Liver (tissue), 8 donors: ENCODE measurements at regions not wholly inside any gene's neighbourhood (a gene's known extent, or its start where the extent isn't known, plus 50 kb on each side); places are given as distances from the start of the nearest gene placed in this dataset.

Experiments used
- DNase-seq: peaks from one replicate; pipeline ENCODE4 v3.0.0-alpha.2; 2017; ENCODE audit warnings: low spot score
- H3K27ac ChIP-seq, 2 donors: one replicate each; pipeline ENCODE4 v1.7.0; 2013; ENCODE audit warnings: inconsistent platforms in 2 of 2, low read length in 2 of 2, control low read depth in 1 of 2, low read depth in 1 of 2, mild to moderate bottlenecking in 1 of 2
- H3K27me3 ChIP-seq, 4 donors: one replicate each; pipeline versions ENCODE4 v1.6.1 to v1.7.0; 2013; ENCODE audit warnings: low read length in 3 of 4, inconsistent platforms in 1 of 4, mild to moderate bottlenecking in 1 of 4, moderate library complexity in 1 of 4; ENCODE audit not compliant: control insufficient read depth in 4 of 4, insufficient read depth in 4 of 4
- H3K36me3 ChIP-seq, 4 donors: one replicate each; pipeline versions ENCODE4 v1.6.1 to v1.7.0; 2013; ENCODE audit warnings: low read length in 3 of 4, mild to moderate bottlenecking in 3 of 4, low read depth in 1 of 4, moderate library complexity in 1 of 4; ENCODE audit not compliant: control insufficient read depth in 4 of 4, insufficient read depth in 3 of 4
- H3K4me1 ChIP-seq, 4 donors: one replicate each; pipeline versions ENCODE4 v1.6.1 to v1.7.0; 2013; ENCODE audit warnings: low read length in 3 of 4, mild to moderate bottlenecking in 3 of 4, moderate library complexity in 1 of 4; ENCODE audit not compliant: control insufficient read depth in 4 of 4, insufficient read depth in 4 of 4
- H3K4me3 ChIP-seq, 3 donors: one replicate each; pipeline versions ENCODE4 v1.6.1 to v1.7.0; 2013; ENCODE audit warnings: low read length in 3 of 3, control low read depth in 1 of 3, low read depth in 1 of 3, mild to moderate bottlenecking in 1 of 3
- H3K9ac ChIP-seq, 2 donors: one replicate each; pipeline ENCODE4 v1.7.0; 2013; ENCODE audit warnings: low read length in 2 of 2, mild to moderate bottlenecking in 2 of 2, moderate library complexity in 2 of 2, control low read depth in 1 of 2, low read depth in 1 of 2
- H3K9me3 ChIP-seq, 4 donors: one replicate each; pipeline versions ENCODE4 v1.6.1 to v1.7.0; 2013; ENCODE audit warnings: low read length in 3 of 4; ENCODE audit not compliant: control insufficient read depth in 4 of 4
- CTCF ChIP-seq: fragments of 150-350 bp; IDR thresholded peaks from 2 replicates; pipeline ENCODE4 v1.5.1; 2017; ENCODE audit warnings: improper control_type of control experiment, low read depth, low read length; ENCODE audit not compliant: missing input control
- EGR1 ChIP-seq, 2 donors: IDR thresholded peaks; 2 replicates each; pipeline ENCODE4 v1.6.1; 2016 to 2018; ENCODE audit warnings: antibody characterized with exemption in 2 of 2, low read depth in 2 of 2
- FOXA1 ChIP-seq: IDR thresholded peaks from 2 replicates; pipeline ENCODE4 v1.6.1; 2016; ENCODE audit warnings: antibody characterized with exemption
- FOXA2 ChIP-seq: IDR thresholded peaks from 2 replicates; pipeline ENCODE4 v1.6.1; 2016; ENCODE audit warnings: antibody characterized with exemption
- GABPA ChIP-seq, 2 donors: IDR thresholded peaks in 1 of 2; conservative IDR thresholded peaks in 1 of 2; 2 replicates each; pipeline ENCODE4 v1.6.1; 2016; ENCODE audit warnings: antibody characterized with exemption in 2 of 2, mild to moderate bottlenecking in 1 of 2, moderate library complexity in 1 of 2
- HNF4A ChIP-seq, 2 donors: conservative IDR thresholded peaks; 2 replicates each; pipeline ENCODE4 v1.6.1; 2016; ENCODE audit warnings: antibody characterized with exemption in 2 of 2, mild to moderate bottlenecking in 2 of 2
- HNF4G ChIP-seq: IDR thresholded peaks from 2 replicates; pipeline ENCODE4 v1.6.1; 2016; ENCODE audit warnings: antibody characterized with exemption
- JUND ChIP-seq, 2 donors: IDR thresholded peaks; 2 replicates each; pipeline ENCODE4 v1.6.1; 2016; ENCODE audit warnings: antibody characterized with exemption in 2 of 2
- SP1 ChIP-seq: IDR thresholded peaks from 2 replicates; pipeline ENCODE4 v1.6.1; 2018; ENCODE audit warnings: antibody characterized with exemption, mild to moderate bottlenecking
- TAF1 ChIP-seq: conservative IDR thresholded peaks from 2 replicates; pipeline ENCODE4 v1.6.1; 2016; ENCODE audit warnings: antibody characterized with exemption, mild to moderate bottlenecking
- YY1 ChIP-seq: IDR thresholded peaks from 2 replicates; pipeline ENCODE4 v1.6.1; 2016; ENCODE audit warnings: antibody characterized with exemption, mild to moderate bottlenecking
- WGBS: extraction: QIAGEN DNeasy Blood & Tissue Kit; methylation state at CpG from one replicate; pipeline ENCODE4 v1.1.7; 2013; 5-methylcytosine and 5-hydroxymethylcytosine counted together
- TF ChIP-seq, protein P1 (sequence below): IDR thresholded peaks from 2 replicates; pipeline ENCODE4 v1.6.1; 2016; ENCODE audit warnings: antibody characterized with exemption
- donor health status: healthy.
- donor health status: healthy.
- donor health status: healthy.
- donor health status: healthy.
- donor health status: healthy.

DNA sequence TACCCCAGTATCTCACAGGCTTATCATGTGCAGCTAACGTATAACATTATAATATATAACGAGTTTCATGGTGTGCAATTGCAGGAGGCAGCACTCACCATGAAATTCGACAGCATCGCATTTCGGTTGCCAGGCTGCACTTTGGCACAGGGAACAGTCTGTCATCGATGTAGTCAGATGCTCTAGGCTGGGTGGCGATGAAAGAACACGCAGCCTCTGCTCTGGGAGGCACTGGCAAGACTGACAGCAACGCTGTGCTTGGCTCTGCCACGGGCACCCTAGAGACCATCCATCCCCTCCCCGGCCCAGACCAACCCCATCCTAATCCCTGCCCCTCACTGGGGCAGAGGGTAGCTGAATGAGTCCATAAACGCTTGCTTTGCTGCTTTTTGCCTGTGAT lies 290.8 kb downstream of the MED10 start (continued):
- TF ChIP-seq YY1 (no peak), CTCF (no peak)

GRCh38 chr5:6086871-6087270 lies 291.5 kb downstream of the MED10 start:
- H3K36me3 ChIP-seq, result no peaks in the 10 kb centered on the region
- no peak for DNase-seq
- no peak overlapping the region for H3K27ac ChIP-seq
- H3K4me1 ChIP-seq, result no peaks in the 10 kb centered on the region
- H3K9ac ChIP-seq, result no peak overlapping the region
- no peak for TF ChIP-seq GABPA (IDR thresholded peaks at IDR 0.05 in 1 of 2, conservative IDR thresholded peaks at IDR 0.05 in 1 of 2)
- no peak for TF ChIP-seq SP1
- TF ChIP-seq, protein P1, sequence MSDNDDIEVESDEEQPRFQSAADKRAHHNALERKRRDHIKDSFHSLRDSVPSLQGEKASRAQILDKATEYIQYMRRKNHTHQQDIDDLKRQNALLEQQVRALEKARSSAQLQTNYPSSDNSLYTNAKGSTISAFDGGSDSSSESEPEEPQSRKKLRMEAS, result no peak
- no peak for TF ChIP-seq FOXA1
- no peak for TF ChIP-seq TAF1
- TF ChIP-seq CTCF, result no peak
- H3K4me3 ChIP-seq, result no peak overlapping the region
- 96% methylated on average over 4 of the region's 4 CpGs for WGBS
- H3K9me3 ChIP-seq, result no peaks in the 10 kb centered on the region
- no peaks in the 10 kb centered on the region for H3K27me3 ChIP-seq

DNA sequence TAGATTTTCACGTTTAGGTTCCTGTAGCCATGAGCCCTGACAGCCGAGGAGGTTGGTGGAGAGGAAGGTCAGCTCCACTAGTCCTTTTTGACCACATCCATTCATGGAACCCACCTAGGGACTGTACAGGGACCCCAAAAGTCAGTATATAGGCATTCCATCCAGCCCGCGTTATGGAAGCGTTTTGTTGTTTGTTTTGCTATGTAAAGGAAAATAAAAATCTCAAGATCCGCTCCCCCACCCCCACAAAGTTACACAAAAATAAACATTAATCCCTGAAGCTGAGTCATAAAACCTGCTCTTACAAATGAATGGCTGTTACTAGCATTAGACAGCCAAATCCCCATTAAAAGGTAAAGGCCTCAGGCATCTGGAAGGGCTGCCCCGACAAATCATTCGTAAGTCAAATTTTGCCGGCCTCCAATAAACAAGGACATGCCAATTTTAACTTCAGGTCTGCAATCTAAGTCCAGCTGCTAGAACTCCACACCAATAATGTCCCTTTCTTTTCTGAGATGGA lies 292.9 kb downstream of the MED10 start:
- no peak overlapping the region for H3K4me3 ChIP-seq
- H3K4me1 ChIP-seq, result no peaks in the 10 kb centered on the region
- no peak for TF ChIP-seq EGR1 (IDR thresholded peaks at IDR 0.05; ENCODE audit: low read depth in 2 of 2)
- TF ChIP-seq FOXA2, result no peak
- TF ChIP-seq JUND (IDR thresholded peaks at IDR 0.05), result no peak
- no peak for TF ChIP-seq FOXA1
- TF ChIP-seq, protein P1, result no peak
- no peak for TF ChIP-seq HNF4G
- H3K27ac ChIP-seq, result no peak overlapping the region
- no peak overlapping the region for H3K9ac ChIP-seq
- no peak for DNase-seq
- H3K9me3 ChIP-seq, result no peaks in the 10 kb centered on the region
- H3K36me3 ChIP-seq, result no peaks in the 10 kb centered on the region
- no peaks in the 10 kb centered on the region for H3K27me3 ChIP-seq
- WGBS, result 77% methylated on average over 9 of the region's 9 CpGs

DNA sequence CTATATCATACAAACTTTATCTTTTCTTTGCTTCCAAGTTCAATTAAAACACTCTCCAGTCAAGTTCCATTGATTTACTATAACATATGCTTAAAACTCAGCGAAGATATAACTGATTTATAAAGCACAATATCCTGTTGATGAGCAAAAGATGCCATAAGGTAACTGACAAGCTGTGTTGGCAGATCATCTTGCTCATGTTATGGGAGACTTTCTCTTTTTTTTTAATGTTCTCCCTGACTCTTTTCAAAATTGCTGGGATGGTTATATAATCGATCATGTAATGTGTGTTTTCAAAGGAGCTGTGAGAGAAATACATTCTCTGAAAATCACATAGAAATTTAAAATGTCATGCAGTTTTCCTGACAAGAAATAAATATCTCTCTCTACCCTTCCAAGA lies 293.5 kb downstream of the MED10 start:
- DNase-seq, result no peak
- no peaks in the 10 kb centered on the region for H3K27me3 ChIP-seq
- no peaks in the 10 kb centered on the region for H3K36me3 ChIP-seq
- H3K4me3 ChIP-seq, result no peak overlapping the region
- no peaks in the 10 kb centered on the region for H3K4me1 ChIP-seq
- WGBS, result 79% methylated on average over 2 of the region's 2 CpGs
- no peak overlapping the region for H3K9ac ChIP-seq
- no peak overlapping the region for H3K27ac ChIP-seq
- no peaks in the 10 kb centered on the region for H3K9me3 ChIP-seq
- TF ChIP-seq EGR1 (IDR thresholded peaks at IDR 0.05; ENCODE audit: low read depth in 2 of 2), result no peak
- TF ChIP-seq HNF4A (conservative IDR thresholded peaks at IDR 0.05), result no peak
- no peak for TF ChIP-seq FOXA2
- TF ChIP-seq HNF4G, result no peak
- TF ChIP-seq YY1, result no peak
- no peak for TF ChIP-seq GABPA (IDR thresholded peaks at IDR 0.05 in 1 of 2, conservative IDR thresholded peaks at IDR 0.05 in 1 of 2)
